Fibroblast of lung (primary cell): ENCODE measurements at regions not wholly inside any gene's neighbourhood (a gene's known extent, or its start where the extent isn't known, plus 50 kb on each side); places are given as distances from the start of the nearest gene placed in this dataset.

ENCODE experiments used
- DNase-seq, 2 donors: peaks; one replicate each; pipeline versions ENCODE4 v3.0.0 to v3.0.0-alpha.2; 2010; ENCODE audit warnings: low read depth in 2 of 2
- H2AFZ ChIP-seq: 2 replicates; pipeline ENCODE4 v1.5.1; 2012; ENCODE audit warnings: low read length, control low read depth, inconsistent platforms
- H3K27ac ChIP-seq: 2 replicates; pipeline ENCODE4 v1.5.1; 2011; ENCODE audit warnings: low read length, control low read depth; ENCODE audit not compliant: insufficient read depth
- H3K27me3 ChIP-seq: 2 replicates; pipeline ENCODE4 v1.5.1; 2011; ENCODE audit warnings: mild to moderate bottlenecking, low read length; ENCODE audit not compliant: control insufficient read depth, insufficient read depth
- H3K36me3 ChIP-seq: 2 replicates; pipeline ENCODE4 v1.5.1; 2011; ENCODE audit warnings: low read length; ENCODE audit not compliant: control insufficient read depth, insufficient read depth
- H3K4me1 ChIP-seq: 2 replicates; pipeline ENCODE4 v1.5.1; 2011; ENCODE audit warnings: low read length; ENCODE audit not compliant: control insufficient read depth, insufficient read depth; ENCODE audit errors: extremely low read depth
- H3K4me2 ChIP-seq: 2 replicates; pipeline ENCODE4 v1.5.1; 2011; ENCODE audit warnings: low read length, control low read depth; ENCODE audit not compliant: insufficient read depth; ENCODE audit errors: extremely low read depth
- H3K4me3 ChIP-seq, 4 experiments: fragments of 200-600 bp in 1 of 4; sonication (generic) in 1 of 4; replicated peaks in 1 of 4; 2 replicates each; pipeline ENCODE4 v1.5.1; 2011 to 2016; ENCODE audit warnings: low read length in 4 of 4, low read depth in 3 of 4, mild to moderate bottlenecking in 3 of 4, control low read depth in 2 of 4, inconsistent platforms in 1 of 4, mixed read lengths in 1 of 4; ENCODE audit not compliant: insufficient read depth in 1 of 4; ENCODE audit errors: control extremely low read depth in 1 of 4
- H3K79me2 ChIP-seq: 2 replicates; pipeline ENCODE4 v1.5.1; 2012; ENCODE audit warnings: mild to moderate bottlenecking, low read length, inconsistent platforms; ENCODE audit not compliant: control insufficient read depth, insufficient read depth
- H3K9ac ChIP-seq: 2 replicates; pipeline ENCODE4 v1.5.1; 2011; ENCODE audit warnings: mild to moderate bottlenecking, low read length, control low read depth; ENCODE audit not compliant: insufficient read depth
- H3K9me3 ChIP-seq: 2 replicates; pipeline ENCODE4 v1.5.1; 2012; ENCODE audit warnings: low read depth, low read length; ENCODE audit not compliant: control insufficient read depth, insufficient read depth
- H4K20me1 ChIP-seq: 2 replicates; pipeline ENCODE4 v1.5.1; 2011; ENCODE audit warnings: low read length; ENCODE audit not compliant: control insufficient read depth, insufficient read depth; ENCODE audit errors: extremely low read depth
- EZH2 ChIP-seq: IDR thresholded peaks from 2 replicates; pipeline ENCODE4 v1.5.1; 2012; ENCODE audit warnings: low read length, control low read depth, mild to moderate bottlenecking; ENCODE audit errors: missing control alignments
- TF ChIP-seq, protein P1 (sequence below), 2 donors: IDR thresholded peaks in 1 of 2; conservative IDR thresholded peaks in 1 of 2; 1 replicate in 1 of 2; 2 replicates in 1 of 2; pipeline ENCODE4 v1.5.1; 2011 to 2012; ENCODE audit warnings: low read length in 2 of 2, control low read depth in 1 of 2, inconsistent platforms in 1 of 2, low read depth in 1 of 2, mild to moderate bottlenecking in 1 of 2

DNA sequence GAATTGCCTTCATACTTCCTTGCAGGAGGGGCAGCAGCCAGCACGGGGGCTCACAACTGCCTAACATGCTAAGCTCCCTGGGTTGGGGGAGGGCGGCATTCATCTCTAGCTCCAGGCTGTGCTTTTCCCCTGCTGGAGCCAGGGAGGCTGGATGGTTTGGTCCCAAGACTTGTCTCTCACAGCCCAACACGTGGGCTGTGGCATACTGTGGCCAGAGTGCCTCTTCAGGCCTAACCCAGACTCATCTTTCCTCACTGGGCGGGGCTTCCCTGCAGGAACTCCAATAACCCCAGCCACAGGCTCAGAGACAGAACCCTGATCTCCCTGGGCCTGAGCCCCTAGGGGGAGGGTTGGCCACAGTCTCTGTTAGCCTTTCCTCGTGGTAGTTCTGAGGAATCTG is 121.9 kb upstream of the PLET1 start:
- Histone ChIP-seq H3K9me3 (no peaks in the 10 kb centered on the region), H3K36me3 (no peaks in the 10 kb centered on the region), H3K9ac (no peak overlapping the region), H3K27ac (no peak overlapping the region), H2AFZ (no peak overlapping the region), H4K20me1 (no peaks in the 10 kb centered on the region), H3K4me2 (no peak overlapping the region), H3K79me2 (no peaks in the 10 kb centered on the region), H3K27me3 (no peaks in the 10 kb centered on the region), H3K4me1 (no peaks in the 10 kb centered on the region), H3K4me3 (no peak overlapping the region)
- TF ChIP-seq, protein P1, sequence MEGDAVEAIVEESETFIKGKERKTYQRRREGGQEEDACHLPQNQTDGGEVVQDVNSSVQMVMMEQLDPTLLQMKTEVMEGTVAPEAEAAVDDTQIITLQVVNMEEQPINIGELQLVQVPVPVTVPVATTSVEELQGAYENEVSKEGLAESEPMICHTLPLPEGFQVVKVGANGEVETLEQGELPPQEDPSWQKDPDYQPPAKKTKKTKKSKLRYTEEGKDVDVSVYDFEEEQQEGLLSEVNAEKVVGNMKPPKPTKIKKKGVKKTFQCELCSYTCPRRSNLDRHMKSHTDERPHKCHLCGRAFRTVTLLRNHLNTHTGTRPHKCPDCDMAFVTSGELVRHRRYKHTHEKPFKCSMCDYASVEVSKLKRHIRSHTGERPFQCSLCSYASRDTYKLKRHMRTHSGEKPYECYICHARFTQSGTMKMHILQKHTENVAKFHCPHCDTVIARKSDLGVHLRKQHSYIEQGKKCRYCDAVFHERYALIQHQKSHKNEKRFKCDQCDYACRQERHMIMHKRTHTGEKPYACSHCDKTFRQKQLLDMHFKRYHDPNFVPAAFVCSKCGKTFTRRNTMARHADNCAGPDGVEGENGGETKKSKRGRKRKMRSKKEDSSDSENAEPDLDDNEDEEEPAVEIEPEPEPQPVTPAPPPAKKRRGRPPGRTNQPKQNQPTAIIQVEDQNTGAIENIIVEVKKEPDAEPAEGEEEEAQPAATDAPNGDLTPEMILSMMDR (conservative IDR thresholded peaks at IDR 0.05 in 1 of 2, IDR thresholded peaks at IDR 0.05 in 1 of 2; ENCODE audit: low read depth in 1 of 2, low read length in 2 of 2), result no peak
- TF ChIP-seq EZH2, result no peak
- DNase-seq, result no peak

GRCh38 chr11:112388496-112388895 is 127.8 kb upstream of the PLET1 start:
- Histone ChIP-seq H4K20me1 (no peaks in the 10 kb centered on the region), H3K9me3 (no peaks in the 10 kb centered on the region), H2AFZ (no peak overlapping the region), H3K4me2 (no peak overlapping the region), H3K27me3 (peaks cover 4% of the 10 kb centered on the region), H3K4me1 (no peaks in the 10 kb centered on the region), H3K36me3 (no peaks in the 10 kb centered on the region), H3K4me3 (no peak overlapping the region), H3K9ac (no peak overlapping the region), H3K27ac (no peak overlapping the region), H3K79me2 (no peaks in the 10 kb centered on the region)
- DNase-seq, result no peak
- TF ChIP-seq, protein P1 (conservative IDR thresholded peaks at IDR 0.05 in 1 of 2, IDR thresholded peaks at IDR 0.05 in 1 of 2; ENCODE audit: low read depth in 1 of 2, low read length in 2 of 2), result no peak
- TF ChIP-seq EZH2, result no peak

DNA sequence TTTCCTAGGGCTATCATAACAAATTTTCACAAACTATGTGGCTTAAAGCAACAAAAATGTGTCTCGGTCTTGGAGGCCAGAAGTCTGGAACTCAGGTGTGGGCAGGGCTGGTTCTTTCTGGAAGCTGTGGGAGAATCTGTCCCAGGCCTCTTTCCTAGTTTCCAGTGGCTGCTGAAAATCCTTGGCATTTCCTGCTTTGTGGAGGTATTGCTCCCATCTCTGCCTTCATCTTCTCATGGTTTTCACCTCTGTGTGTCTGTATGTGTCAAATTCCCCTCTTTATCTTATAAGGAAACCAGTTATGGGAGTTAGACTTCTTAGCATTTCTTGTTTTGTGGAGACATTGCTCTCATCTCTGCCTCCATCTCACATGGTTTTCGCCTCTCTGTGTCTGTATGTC is 130.4 kb upstream of the PLET1 start:
- DNase-seq, result no peak
- Histone ChIP-seq H3K27me3 (peaks cover 4% of the 10 kb centered on the region), H3K79me2 (no peaks in the 10 kb centered on the region), H2AFZ (no peak overlapping the region), H3K4me1 (no peaks in the 10 kb centered on the region), H3K4me2 (no peak overlapping the region), H3K4me3 (no peak overlapping the region), H3K9ac (no peak overlapping the region), H3K36me3 (no peaks in the 10 kb centered on the region), H3K27ac (no peak overlapping the region), H4K20me1 (no peaks in the 10 kb centered on the region), H3K9me3 (no peaks in the 10 kb centered on the region)
- TF ChIP-seq EZH2, result no peak
- TF ChIP-seq, protein P1 (conservative IDR thresholded peaks at IDR 0.05 in 1 of 2, IDR thresholded peaks at IDR 0.05 in 1 of 2; ENCODE audit: low read depth in 1 of 2, low read length in 2 of 2), result no peak
